Activated CD8-positive, alpha-beta memory T cell treated with anti-CD3 and anti-CD28 coated beads for 24 hours (primary cell): ENCODE measurements at regions not wholly inside any gene's neighbourhood (a gene's known extent, or its start where the extent isn't known, plus 50 kb on each side); places are given as distances from the start of the nearest gene placed in this dataset.
"Not testable (repeated sequence)": the region's sequence is repeated elsewhere in the genome, so short reads cannot be mapped to it uniquely, and the experiment has no call there.

ENCODE experiments used
- DNase-seq: peaks from one replicate; pipeline ENCODE4 v3.0.0-alpha.2; 2020

DNA sequence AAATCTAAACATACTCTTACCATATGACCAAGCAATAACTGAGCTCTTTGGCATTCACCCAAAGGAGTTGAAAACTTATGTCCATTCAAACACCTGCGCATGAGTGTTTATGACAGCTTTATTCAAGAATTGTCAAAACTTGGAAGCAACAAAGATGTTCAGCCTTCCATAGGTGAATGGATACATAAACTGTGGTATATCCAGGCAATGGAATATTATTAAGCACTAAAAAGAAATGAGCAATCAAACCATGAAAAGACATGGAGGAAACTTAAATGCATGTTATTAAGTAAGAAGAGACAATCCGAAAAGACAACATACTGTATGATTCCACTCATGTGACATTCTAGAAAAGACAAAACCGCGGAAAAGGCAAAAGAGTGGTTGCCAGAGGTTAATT is 312.0 kb upstream of the TMC3 start:
- DNase-seq: no peak

- DNase-seq: no peak
These were observed 311.2 kb upstream of the TMC3 start for GRCh38 chr15:81685237-81685636.

GRCh38 chr15:81680829-81681228 is 306.8 kb upstream of the TMC3 start:
- no peak for DNase-seq

GRCh38 chr15:81666839-81667238 is 292.8 kb upstream of the TMC3 start:
- no peak for DNase-seq

GRCh38 chr15:81660976-81661375 is 287.0 kb upstream of the TMC3 start:
- DNase-seq: no peak

- DNase-seq: no peak
These were observed 279.2 kb upstream of the TMC3 start for GRCh38 chr15:81653259-81653658.

- DNase-seq: no peak
These were observed 271.5 kb upstream of the TMC3 start for GRCh38 chr15:81645470-81645869.

GRCh38 chr15:81643771-81644170 is 269.8 kb upstream of the TMC3 start:
- no peak for DNase-seq

DNA sequence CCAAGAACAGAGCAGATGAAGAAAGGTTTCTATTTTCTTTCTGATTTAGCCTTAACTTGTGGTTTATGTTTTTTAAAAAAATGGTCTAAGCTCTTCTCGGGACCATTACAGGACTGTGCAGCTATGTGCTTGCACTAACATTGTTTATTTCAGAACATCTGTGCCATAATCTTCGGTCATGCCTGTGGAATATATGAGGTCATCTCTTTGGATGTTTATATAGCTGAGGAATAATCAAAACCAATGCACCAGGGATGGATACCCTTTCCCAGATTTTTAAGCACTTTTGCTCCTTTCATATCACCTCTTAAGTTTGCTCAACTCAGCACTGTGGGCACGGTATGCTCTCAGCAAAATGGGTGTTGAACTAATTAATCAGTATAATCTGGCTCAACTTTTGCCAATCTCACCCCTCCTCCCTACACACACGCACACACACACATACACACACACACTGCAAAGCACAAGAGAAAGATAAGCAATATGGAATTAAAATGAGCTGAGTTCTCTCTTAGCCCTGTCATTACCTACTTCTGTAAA is 268.5 kb upstream of the TMC3 start:
- no peak for DNase-seq

- not testable (repeated sequence) for DNase-seq
These were observed 262.1 kb upstream of the TMC3 start for GRCh38 chr15:81636064-81636463.

DNA sequence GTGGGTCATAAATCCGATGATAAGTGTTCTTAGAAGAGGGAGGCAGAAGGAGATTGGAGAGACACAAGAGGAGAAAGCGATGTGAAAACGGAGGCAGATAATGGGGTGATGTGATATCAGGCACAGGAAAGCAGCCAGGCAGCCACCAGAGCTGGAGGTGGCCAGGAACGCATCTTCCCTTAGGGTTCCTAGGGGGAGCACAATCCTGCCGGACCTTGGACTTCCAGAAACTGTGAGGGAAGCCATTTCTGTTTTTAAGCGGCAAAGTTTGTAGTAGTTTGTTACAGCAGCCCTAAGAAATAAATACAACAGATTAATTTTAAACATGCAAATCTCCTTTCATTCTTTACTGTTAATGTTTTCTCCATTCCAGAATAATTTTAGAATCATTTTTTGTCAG is 259.9 kb upstream of the TMC3 start:
- DNase-seq: no peak

DNA sequence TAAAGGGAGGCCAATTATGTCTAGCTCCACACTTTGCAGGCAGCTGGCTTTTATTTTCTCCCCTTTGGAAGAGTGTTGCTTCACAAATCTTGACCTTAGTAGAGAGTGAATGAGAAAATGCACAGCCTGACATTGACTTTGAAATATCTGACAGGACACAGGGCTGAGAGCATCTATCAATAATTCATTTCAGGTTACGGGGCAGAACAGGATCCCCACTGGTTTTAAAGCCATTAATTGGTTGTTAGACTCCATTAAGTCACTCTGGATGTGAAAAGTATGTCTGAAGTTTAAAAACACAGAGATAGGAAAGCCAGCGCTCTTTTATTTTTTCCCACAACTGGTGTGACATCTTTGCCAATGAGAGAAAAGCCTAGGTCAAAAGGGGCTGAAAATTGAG is 251.9 kb upstream of the TMC3 start:
- DNase-seq: no peak

- DNase-seq: no peak
These were observed 245.0 kb upstream of the TMC3 start for GRCh38 chr15:81619002-81619401.

DNA sequence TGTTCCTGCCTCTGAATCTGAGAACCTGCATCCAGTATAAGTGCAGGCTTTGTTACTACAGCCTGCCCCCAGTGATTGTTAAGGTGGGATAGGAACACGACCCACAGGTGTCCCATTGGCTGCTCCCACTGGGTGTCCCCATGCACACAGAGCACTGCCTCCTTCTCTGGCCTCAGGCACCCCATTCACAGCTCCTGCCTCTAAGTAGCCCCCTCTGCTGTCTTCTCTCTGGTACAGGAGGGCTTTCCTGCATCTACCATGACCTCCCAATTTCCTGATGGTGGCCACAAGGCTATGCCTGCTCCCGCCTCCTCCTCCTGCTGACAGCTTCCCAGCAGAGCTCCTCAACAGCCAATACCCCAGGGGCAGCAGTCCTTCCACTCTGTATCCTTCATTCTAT is 238.6 kb upstream of the TMC3 start:
- DNase-seq: no peak

DNA sequence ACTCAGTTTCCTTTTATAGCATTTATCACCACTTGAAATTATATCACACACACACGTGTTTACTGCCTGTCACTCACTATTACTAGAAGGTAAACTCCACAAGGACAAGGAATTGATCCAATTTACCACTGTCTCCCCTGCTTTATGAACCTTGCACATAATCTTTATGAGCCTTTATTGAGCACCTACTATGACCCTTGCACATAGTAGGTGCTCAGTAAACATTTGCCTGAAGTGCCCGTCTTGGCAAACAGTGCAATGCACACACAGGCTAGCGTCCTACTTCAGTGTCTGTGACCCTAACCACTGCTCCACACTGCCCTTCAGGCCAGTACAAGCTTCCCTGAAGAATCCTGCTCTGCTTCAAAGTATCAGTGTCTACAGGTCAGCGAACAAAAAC is 237.7 kb upstream of the TMC3 start:
- no peak for DNase-seq

DNA sequence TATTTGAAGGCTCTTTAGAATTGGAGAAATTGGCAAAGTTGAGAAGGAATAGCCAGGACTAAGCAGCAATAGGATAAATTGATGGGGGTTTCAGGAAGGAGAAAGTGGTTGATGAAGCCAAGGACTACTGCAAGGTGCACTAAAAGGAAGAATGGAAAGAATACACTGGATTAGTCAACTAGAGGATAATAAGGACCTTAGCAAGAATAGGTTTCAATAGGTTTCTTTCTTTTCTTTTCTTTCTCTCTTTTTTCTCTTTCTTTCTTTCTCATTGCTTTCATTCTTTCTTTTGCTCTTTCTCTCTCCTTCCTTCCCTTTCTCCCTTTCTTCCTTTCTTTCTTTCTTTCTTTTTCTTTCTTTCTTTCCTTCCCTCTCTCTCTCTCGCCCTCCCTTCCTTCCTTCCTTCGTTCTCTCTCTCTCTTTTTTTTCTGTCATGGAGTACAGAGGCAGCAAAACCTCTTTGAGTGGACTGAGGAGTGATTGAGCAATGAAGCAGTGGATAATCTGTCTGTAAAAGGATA is 234.4 kb upstream of the TMC3 start:
- no peak for DNase-seq

GRCh38 chr15:81604713-81605112 is 230.7 kb upstream of the TMC3 start:
- no peak for DNase-seq

DNA sequence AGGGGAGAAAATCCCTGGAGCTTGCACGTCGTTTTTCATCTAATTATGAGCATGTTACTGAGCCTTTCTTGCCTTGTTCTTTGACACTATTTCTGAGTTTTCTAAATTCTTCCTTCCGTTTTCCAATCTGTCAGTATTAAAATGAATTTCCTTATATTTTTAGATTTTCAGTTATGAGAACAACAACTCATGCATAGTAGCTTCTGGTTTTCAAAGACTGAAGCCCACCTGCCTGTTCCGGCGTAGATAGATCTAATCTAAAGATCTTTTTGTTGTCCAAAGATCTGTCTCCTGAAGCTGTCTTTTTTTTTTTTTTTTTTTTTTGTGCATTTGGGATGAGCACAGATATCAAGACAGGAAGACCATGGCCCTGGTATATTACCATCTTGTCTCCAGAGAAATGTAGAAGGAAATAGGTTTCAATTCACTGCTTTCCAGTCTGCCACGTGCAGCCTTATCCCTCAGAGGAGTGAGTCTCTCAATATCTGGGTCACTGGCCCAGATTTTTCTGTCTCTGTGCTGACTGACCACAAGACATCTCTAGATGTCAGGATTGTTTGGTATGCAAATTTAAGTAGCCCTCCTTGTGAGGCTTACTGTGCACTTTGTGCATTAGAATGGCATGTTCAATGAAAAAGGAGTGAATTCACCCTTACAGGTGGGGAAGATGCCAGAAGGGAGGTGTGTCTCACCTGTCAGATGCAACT is 222.3 kb upstream of the TMC3 start:
- DNase-seq: no peak

GRCh38 chr15:81595752-81596151 is 221.7 kb upstream of the TMC3 start:
- DNase-seq: no peak

- DNase-seq: no peak
These were observed 215.7 kb upstream of the TMC3 start for GRCh38 chr15:81589671-81590070.

GRCh38 chr15:81575436-81576123 is 201.6 kb upstream of the TMC3 start:
- no peak for DNase-seq

GRCh38 chr15:81573098-81573746 is 199.2 kb upstream of the TMC3 start:
- DNase-seq: no peak

DNA sequence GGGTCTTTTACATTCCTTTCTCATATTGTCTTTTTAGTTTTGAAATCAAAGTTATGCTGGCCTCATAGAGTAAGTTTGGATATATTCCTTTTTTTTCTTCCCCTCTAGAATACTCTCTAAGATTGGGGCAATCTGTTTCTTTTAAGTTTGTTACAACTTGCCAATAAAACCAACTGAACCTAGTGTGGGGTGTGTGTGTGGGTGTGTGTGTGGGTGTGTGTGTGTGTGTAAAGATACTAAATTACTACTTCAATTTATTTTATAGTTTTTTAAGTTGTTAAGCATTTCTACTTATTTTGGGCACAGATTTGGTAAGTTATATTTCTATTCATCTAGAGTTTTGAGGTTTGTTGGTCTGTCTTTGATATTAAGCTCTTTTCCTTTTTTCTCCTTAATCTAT is 198.2 kb upstream of the TMC3 start:
- no peak for DNase-seq
